Stimulated activated CD8-positive, alpha-beta memory T cell treated with anti-CD3 and anti-CD28 coated beads, Interleukin-4, amount 100 ng/mL, for 24 hours (primary cell): ENCODE measurements at regions not wholly inside any gene's neighbourhood (a gene's known extent, or its start where the extent isn't known, plus 50 kb on each side); places are given as distances from the start of the nearest gene placed in this dataset.
A peak's percentile ranks its signal among the peaks of the same experiment; 100 is the strongest.

Experiments
- DNase-seq: peaks from one replicate; pipeline ENCODE4 v3.0.0-alpha.2; 2020; ENCODE audit warnings: low read depth

GRCh38 chr6:118761645-118762044 lies 110.3 kb upstream of the CEP85L start:
- DNase-seq: no peak

- no peak for DNase-seq
Measured at GRCh38 chr6:118758946-118759345, 107.6 kb upstream of the CEP85L start.

- no peak for DNase-seq
Measured at GRCh38 chr6:118755941-118756646, 104.7 kb upstream of the CEP85L start.

- DNase-seq: no peak
Measured at GRCh38 chr6:118752803-118753202, 101.4 kb upstream of the CEP85L start.

GRCh38 chr6:118751072-118751471 lies 99.7 kb upstream of the CEP85L start:
- DNase-seq: no peak

- no peak for DNase-seq
Measured at GRCh38 chr6:118750143-118750542, 98.8 kb upstream of the CEP85L start.

GRCh38 chr6:118748311-118749062 lies 97.1 kb upstream of the CEP85L start:
- no peak for DNase-seq

GRCh38 chr6:118746825-118747174 lies 95.4 kb upstream of the CEP85L start:
- no peak for DNase-seq

- no peak for DNase-seq
Measured at GRCh38 chr6:118746145-118746824, 94.9 kb upstream of the CEP85L start.

GRCh38 chr6:118745156-118745555 lies 93.8 kb upstream of the CEP85L start:
- DNase-seq: no peak

GRCh38 chr6:118744261-118744941 lies 93.0 kb upstream of the CEP85L start:
- DNase-seq: no peak

GRCh38 chr6:118743746-118744145 lies 92.4 kb upstream of the CEP85L start:
- DNase-seq: no peak

- DNase-seq: no peak
Measured at GRCh38 chr6:118740372-118740771, 89.0 kb upstream of the CEP85L start.

GRCh38 chr6:118739696-118740353 lies 88.4 kb upstream of the CEP85L start:
- DNase-seq: no peak

GRCh38 chr6:118736440-118736839 lies 85.0 kb upstream of the CEP85L start:
- no peak for DNase-seq

GRCh38 chr6:118735320-118735719 lies 83.9 kb upstream of the CEP85L start:
- DNase-seq: no peak

- peak; percentile 65 for DNase-seq
Measured at GRCh38 chr6:118725944-118726343, 74.6 kb upstream of the CEP85L start.

GRCh38 chr6:118724211-118724610 lies 72.8 kb upstream of the CEP85L start:
- DNase-seq: no peak

- no peak for DNase-seq
Measured at GRCh38 chr6:118722829-118723813, 71.7 kb upstream of the CEP85L start.

GRCh38 chr6:118720125-118720473 lies 68.7 kb upstream of the CEP85L start:
- no peak for DNase-seq
